ENCODE measurements at regions not wholly inside any gene's neighbourhood (a gene's known extent, or its start where the extent isn't known, plus 50 kb on each side); places are given as distances from the start of the nearest gene placed in this dataset.

GRCh38 chr7:10181996-10182395, 791.7 kb upstream of the PHF14 start:
- no peak overlapping the region for H3K4me3 ChIP-seq (ENCODE audit: low read depth, low read length)
- no peaks in the 10 kb centered on the region for H3K4me1 ChIP-seq (ENCODE audit: control insufficient read depth, insufficient read depth, low read length)
- H3K36me3 ChIP-seq (ENCODE audit: control insufficient read depth in 2 of 2, insufficient read depth in 1 of 2, low read length in 2 of 2), result no peaks in the 10 kb centered on the region
- ChIA-PET POLR2A (no interaction called here), CTCF (no interaction called here)
- H3K9me3 ChIP-seq (ENCODE audit: control insufficient read depth, insufficient read depth, low read depth, low read length), result no peaks in the 10 kb centered on the region
- no peak for TF ChIP-seq ZNF843 (tag by site-specific recombination; IDR thresholded peaks at IDR 0.05)
- H3K27ac ChIP-seq (ENCODE audit: extremely low read depth, low read depth, low read length), result no peak overlapping the region

GRCh38 chr7:10192074-10192473, 781.6 kb upstream of the PHF14 start:
- TF ChIP-seq ZNF664 (tag by site-specific recombination; IDR thresholded peaks at IDR 0.05) (no peak), ZNF792 (tag by site-specific recombination; IDR thresholded peaks at IDR 0.05) (no peak), ZNF416 (tag by site-specific recombination; IDR thresholded peaks at IDR 0.05) (no peak), ZBTB1 (tag by site-specific recombination; IDR thresholded peaks at IDR 0.05) (no peak), ZNF610 (tag by site-specific recombination; IDR thresholded peaks at IDR 0.05; ENCODE audit: borderline replicate concordance) (no peak), ZNF549 (tag by site-specific recombination; IDR thresholded peaks at IDR 0.05) (no peak), ZFP37 (tag by site-specific recombination; IDR thresholded peaks at IDR 0.05) (no peak), ZNF843 (tag by site-specific recombination; IDR thresholded peaks at IDR 0.05) (no peak), MZF1 (tag by site-specific recombination; IDR thresholded peaks at IDR 0.05; ENCODE audit: borderline replicate concordance) (no peak), PRDM1 (tag by site-specific recombination; IDR thresholded peaks at IDR 0.05) (no peak), TRIM28 (IDR thresholded peaks at IDR 0.05; ENCODE audit: borderline replicate concordance, low read length) (no peak), ZNF561 (tag by site-specific recombination; IDR thresholded peaks at IDR 0.05; ENCODE audit: borderline replicate concordance) (no peak)
- TF ChIP-seq, protein P1, sequence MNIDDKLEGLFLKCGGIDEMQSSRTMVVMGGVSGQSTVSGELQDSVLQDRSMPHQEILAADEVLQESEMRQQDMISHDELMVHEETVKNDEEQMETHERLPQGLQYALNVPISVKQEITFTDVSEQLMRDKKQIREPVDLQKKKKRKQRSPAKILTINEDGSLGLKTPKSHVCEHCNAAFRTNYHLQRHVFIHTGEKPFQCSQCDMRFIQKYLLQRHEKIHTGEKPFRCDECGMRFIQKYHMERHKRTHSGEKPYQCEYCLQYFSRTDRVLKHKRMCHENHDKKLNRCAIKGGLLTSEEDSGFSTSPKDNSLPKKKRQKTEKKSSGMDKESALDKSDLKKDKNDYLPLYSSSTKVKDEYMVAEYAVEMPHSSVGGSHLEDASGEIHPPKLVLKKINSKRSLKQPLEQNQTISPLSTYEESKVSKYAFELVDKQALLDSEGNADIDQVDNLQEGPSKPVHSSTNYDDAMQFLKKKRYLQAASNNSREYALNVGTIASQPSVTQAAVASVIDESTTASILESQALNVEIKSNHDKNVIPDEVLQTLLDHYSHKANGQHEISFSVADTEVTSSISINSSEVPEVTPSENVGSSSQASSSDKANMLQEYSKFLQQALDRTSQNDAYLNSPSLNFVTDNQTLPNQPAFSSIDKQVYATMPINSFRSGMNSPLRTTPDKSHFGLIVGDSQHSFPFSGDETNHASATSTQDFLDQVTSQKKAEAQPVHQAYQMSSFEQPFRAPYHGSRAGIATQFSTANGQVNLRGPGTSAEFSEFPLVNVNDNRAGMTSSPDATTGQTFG (tag by site-specific recombination; IDR thresholded peaks at IDR 0.05; ENCODE audit: borderline replicate concordance), result no peak
- TF ChIP-seq, protein P2, sequence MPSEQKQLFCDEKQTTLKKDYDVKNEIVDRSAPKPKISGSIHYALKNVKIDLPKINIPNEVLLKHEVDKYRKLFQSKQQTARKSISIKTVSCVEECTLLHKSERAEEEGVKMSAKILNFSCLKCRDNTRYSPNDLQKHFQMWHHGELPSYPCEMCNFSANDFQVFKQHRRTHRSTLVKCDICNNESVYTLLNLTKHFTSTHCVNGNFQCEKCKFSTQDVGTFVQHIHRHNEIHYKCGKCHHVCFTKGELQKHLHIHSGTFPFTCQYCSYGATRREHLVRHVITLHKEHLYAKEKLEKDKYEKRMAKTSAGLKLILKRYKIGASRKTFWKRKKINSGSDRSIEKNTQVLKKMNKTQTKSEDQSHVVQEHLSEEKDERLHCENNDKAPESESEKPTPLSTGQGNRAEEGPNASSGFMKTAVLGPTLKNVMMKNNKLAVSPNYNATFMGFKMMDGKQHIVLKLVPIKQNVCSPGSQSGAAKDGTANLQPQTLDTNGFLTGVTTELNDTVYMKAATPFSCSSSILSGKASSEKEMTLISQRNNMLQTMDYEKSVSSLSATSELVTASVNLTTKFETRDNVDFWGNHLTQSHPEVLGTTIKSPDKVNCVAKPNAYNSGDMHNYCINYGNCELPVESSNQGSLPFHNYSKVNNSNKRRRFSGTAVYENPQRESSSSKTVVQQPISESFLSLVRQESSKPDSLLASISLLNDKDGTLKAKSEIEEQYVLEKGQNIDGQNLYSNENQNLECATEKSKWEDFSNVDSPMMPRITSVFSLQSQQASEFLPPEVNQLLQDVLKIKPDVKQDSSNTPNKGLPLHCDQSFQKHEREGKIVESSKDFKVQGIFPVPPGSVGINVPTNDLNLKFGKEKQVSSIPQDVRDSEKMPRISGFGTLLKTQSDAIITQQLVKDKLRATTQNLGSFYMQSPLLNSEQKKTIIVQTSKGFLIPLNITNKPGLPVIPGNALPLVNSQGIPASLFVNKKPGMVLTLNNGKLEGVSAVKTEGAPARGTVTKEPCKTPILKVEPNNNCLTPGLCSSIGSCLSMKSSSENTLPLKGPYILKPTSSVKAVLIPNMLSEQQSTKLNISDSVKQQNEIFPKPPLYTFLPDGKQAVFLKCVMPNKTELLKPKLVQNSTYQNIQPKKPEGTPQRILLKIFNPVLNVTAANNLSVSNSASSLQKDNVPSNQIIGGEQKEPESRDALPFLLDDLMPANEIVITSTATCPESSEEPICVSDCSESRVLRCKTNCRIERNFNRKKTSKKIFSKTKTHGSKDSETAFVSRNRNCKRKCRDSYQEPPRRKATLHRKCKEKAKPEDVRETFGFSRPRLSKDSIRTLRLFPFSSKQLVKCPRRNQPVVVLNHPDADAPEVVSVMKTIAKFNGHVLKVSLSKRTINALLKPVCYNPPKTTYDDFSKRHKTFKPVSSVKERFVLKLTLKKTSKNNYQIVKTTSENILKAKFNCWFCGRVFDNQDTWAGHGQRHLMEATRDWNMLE (tag by site-specific recombination; conservative IDR thresholded peaks at IDR 0.05; ENCODE audit: low read depth), result no peak
- TF ChIP-seq, protein P3, sequence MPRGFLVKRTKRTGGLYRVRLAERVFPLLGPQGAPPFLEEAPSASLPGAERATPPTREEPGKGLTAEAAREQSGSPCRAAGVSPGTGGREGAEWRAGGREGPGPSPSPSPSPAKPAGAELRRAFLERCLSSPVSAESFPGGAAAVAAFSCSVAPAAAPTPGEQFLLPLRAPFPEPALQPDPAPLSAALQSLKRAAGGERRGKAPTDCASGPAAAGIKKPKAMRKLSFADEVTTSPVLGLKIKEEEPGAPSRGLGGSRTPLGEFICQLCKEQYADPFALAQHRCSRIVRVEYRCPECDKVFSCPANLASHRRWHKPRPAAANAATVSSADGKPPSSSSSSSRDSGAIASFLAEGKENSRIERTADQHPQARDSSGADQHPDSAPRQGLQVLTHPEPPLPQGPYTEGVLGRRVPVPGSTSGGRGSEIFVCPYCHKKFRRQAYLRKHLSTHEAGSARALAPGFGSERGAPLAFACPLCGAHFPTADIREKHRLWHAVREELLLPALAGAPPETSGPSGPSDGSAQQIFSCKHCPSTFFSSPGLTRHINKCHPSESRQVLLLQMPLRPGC (tag by site-specific recombination; IDR thresholded peaks at IDR 0.05), result no peak
- POLR2A ChIA-PET, result no interaction called here

More at GRCh38 chr7:10192074-10192473, 781.6 kb upstream of the PHF14 start:
- H3K9me3 ChIP-seq (ENCODE audit: control insufficient read depth, insufficient read depth, low read depth, low read length), result no peaks in the 10 kb centered on the region
- H3K27ac ChIP-seq (ENCODE audit: extremely low read depth, low read depth, low read length), result no peak overlapping the region
- no peak overlapping the region for H3K4me3 ChIP-seq (ENCODE audit: low read depth, low read length)
- CTCF ChIA-PET, result no interaction called here
- H3K36me3 ChIP-seq (ENCODE audit: control insufficient read depth in 2 of 2, insufficient read depth in 1 of 2, low read length in 2 of 2), result no peaks in the 10 kb centered on the region
- no peaks in the 10 kb centered on the region for H3K4me1 ChIP-seq (ENCODE audit: control insufficient read depth, insufficient read depth, low read length)

Measured in HEK293 (cell line).